ENCODE measurements at regions not wholly inside any gene's neighbourhood (a gene's known extent, or its start where the extent isn't known, plus 50 kb on each side); places are given as distances from the start of the nearest gene placed in this dataset.

GRCh38 chr14:29370024-29370423 lies 557.6 kb downstream of the PRKD1 start:
- H3K4me1 Mint-ChIP-seq = no peaks in the 10 kb centered on the region
- no peak overlapping the region for H3K4me2 ChIP-seq (replicated peaks; ENCODE audit: extremely low read depth, low read length, poor library complexity, severe bottlenecking)
- intact Hi-C loops (cut with micrococcal nuclease) = no loop called here
- H3K27ac ChIP-seq (ENCODE audit: low read depth in 1 of 2, low read length in 2 of 2) = no peak overlapping the region
- H3K27me3 Mint-ChIP-seq (ENCODE audit: low read depth in 3 of 3) = no peaks in the 10 kb centered on the region
- TF ChIP-seq, protein P1, sequence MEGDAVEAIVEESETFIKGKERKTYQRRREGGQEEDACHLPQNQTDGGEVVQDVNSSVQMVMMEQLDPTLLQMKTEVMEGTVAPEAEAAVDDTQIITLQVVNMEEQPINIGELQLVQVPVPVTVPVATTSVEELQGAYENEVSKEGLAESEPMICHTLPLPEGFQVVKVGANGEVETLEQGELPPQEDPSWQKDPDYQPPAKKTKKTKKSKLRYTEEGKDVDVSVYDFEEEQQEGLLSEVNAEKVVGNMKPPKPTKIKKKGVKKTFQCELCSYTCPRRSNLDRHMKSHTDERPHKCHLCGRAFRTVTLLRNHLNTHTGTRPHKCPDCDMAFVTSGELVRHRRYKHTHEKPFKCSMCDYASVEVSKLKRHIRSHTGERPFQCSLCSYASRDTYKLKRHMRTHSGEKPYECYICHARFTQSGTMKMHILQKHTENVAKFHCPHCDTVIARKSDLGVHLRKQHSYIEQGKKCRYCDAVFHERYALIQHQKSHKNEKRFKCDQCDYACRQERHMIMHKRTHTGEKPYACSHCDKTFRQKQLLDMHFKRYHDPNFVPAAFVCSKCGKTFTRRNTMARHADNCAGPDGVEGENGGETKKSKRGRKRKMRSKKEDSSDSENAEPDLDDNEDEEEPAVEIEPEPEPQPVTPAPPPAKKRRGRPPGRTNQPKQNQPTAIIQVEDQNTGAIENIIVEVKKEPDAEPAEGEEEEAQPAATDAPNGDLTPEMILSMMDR (IDR thresholded peaks at IDR 0.05) = no peak
- no peaks in the 10 kb centered on the region for H3K36me3 Mint-ChIP-seq
- H3K36me3 ChIP-seq (replicated peaks in 1 of 2; ENCODE audit: control insufficient read depth in 1 of 2, insufficient read depth in 2 of 2, low read length in 2 of 2) = no peaks in the 10 kb centered on the region
- H3K4me1 ChIP-seq (ENCODE audit: control insufficient read depth in 1 of 2, insufficient read depth in 2 of 2, low read length in 2 of 2) = no peaks in the 10 kb centered on the region
- H3K9me3 Mint-ChIP-seq = peaks cover 0 to 4% (median 0%) of the 10 kb centered on the region in 7 donors
- no CpG with 5 or more reads among the region's 2 CpGs for WGBS (ENCODE audit: insufficient coverage)
- no peaks in the 10 kb centered on the region for H3K9me3 ChIP-seq (replicated peaks in 1 of 2; ENCODE audit: control insufficient read depth in 1 of 2, insufficient read depth in 1 of 2, low read length in 2 of 2)
- no peak overlapping the region for H3K9ac ChIP-seq (ENCODE audit: insufficient read depth, low read length, poor library complexity, severe bottlenecking)
- H3K27me3 ChIP-seq (ENCODE audit: control insufficient read depth in 2 of 2, insufficient read depth in 2 of 2, low read length in 2 of 2) = no peaks in the 10 kb centered on the region
- H3K4me3 ChIP-seq (replicated peaks in 1 of 3; ENCODE audit: low read depth in 2 of 3, low read length in 3 of 3) = no peak overlapping the region
- H3K4me3 Mint-ChIP-seq = no peak overlapping the region
- no peak overlapping the region for H3K27ac Mint-ChIP-seq
- DNase-seq = no peak
- H2AFZ ChIP-seq (ENCODE audit: insufficient read depth, low read depth, low read length, poor library complexity, severe bottlenecking) = no peak overlapping the region
- H4K20me1 ChIP-seq (ENCODE audit: insufficient read depth, low read length) = no peaks in the 10 kb centered on the region
- no peaks in the 10 kb centered on the region for H3K79me2 ChIP-seq (ENCODE audit: insufficient read depth, low read length)

DNA sequence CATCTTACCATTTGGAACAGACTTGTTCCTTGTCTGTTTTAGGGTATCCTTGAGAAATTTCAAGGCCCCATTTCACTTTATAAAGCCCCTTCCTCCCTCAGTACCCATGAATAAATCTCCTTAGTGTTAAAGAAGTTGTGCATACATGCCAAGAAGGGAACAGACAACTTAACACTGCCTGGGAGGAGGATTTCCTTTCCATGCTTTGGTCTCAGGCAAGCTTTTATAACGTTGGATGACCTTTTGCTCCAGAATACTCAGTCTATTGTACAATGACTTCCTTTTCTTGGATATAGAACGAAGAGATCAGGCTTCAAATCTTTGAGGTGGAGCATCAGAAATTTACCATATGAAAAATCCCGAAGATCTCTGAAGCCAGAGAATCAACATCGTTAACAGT lies 551.4 kb downstream of the PRKD1 start:
- no peak overlapping the region for H3K27ac Mint-ChIP-seq
- H3K4me3 Mint-ChIP-seq = no peak overlapping the region
- Histone ChIP-seq H2AFZ (ENCODE audit: insufficient read depth, low read depth, low read length, poor library complexity, severe bottlenecking) (no peak overlapping the region), H3K79me2 (ENCODE audit: insufficient read depth, low read length) (no peaks in the 10 kb centered on the region), H3K4me1 (ENCODE audit: control insufficient read depth in 1 of 2, insufficient read depth in 2 of 2, low read length in 2 of 2) (no peaks in the 10 kb centered on the region), H3K4me3 (replicated peaks in 1 of 3; ENCODE audit: low read depth in 2 of 3, low read length in 3 of 3) (no peak overlapping the region), H3K27me3 (ENCODE audit: control insufficient read depth in 2 of 2, insufficient read depth in 2 of 2, low read length in 2 of 2) (no peaks in the 10 kb centered on the region), H3K36me3 (replicated peaks in 1 of 2; ENCODE audit: control insufficient read depth in 1 of 2, insufficient read depth in 2 of 2, low read length in 2 of 2) (no peaks in the 10 kb centered on the region), H3K9me3 (replicated peaks in 1 of 2; ENCODE audit: control insufficient read depth in 1 of 2, insufficient read depth in 1 of 2, low read length in 2 of 2) (no peaks in the 10 kb centered on the region), H3K27ac (ENCODE audit: low read depth in 1 of 2, low read length in 2 of 2) (no peak overlapping the region), H3K4me2 (replicated peaks; ENCODE audit: extremely low read depth, low read length, poor library complexity, severe bottlenecking) (no peak overlapping the region), H4K20me1 (ENCODE audit: insufficient read depth, low read length) (no peaks in the 10 kb centered on the region), H3K9ac (ENCODE audit: insufficient read depth, low read length, poor library complexity, severe bottlenecking) (no peak overlapping the region)
- TF ChIP-seq, protein P1 (IDR thresholded peaks at IDR 0.05) = no peak
- intact Hi-C loops (cut with micrococcal nuclease) = no loop called here
- WGBS (ENCODE audit: insufficient coverage) = no CpG with 5 or more reads among the region's 4 CpGs
- no peaks in the 10 kb centered on the region for H3K36me3 Mint-ChIP-seq
- no peak for DNase-seq
- H3K27me3 Mint-ChIP-seq (ENCODE audit: low read depth in 3 of 3) = no peaks in the 10 kb centered on the region
- H3K4me1 Mint-ChIP-seq = no peaks in the 10 kb centered on the region
- H3K9me3 Mint-ChIP-seq = peaks cover 0 to 3% (median 0%) of the 10 kb centered on the region in 7 donors
